ENCODE measurements at regions not wholly inside any gene's neighbourhood (a gene's known extent, or its start where the extent isn't known, plus 50 kb on each side); places are given as distances from the start of the nearest gene placed in this dataset.
"Not testable (repeated sequence)": the region's sequence is repeated elsewhere in the genome, so short reads cannot be mapped to it uniquely, and the experiment has no call there.

DNA sequence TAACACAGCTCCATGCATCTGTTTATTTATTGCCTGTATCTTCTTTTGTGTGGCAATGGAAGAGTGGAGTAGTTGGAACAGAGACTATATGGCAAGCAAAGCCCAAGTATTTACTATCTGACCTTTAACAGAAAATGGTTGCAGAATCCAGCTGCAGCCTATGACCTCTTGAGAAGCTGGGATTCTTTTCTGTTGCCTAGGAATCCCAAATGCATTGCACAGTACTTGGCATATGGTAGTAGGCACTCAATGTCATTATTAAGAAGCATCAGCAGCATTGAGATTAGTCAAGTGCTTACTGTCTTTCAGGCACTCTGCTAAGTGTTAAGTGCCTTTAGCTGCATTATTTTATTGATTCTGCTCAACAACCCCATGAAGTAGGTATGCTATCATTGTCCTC is 331.6 kb downstream of the CCDC85A start:
- no peak for DNase-seq

DNA sequence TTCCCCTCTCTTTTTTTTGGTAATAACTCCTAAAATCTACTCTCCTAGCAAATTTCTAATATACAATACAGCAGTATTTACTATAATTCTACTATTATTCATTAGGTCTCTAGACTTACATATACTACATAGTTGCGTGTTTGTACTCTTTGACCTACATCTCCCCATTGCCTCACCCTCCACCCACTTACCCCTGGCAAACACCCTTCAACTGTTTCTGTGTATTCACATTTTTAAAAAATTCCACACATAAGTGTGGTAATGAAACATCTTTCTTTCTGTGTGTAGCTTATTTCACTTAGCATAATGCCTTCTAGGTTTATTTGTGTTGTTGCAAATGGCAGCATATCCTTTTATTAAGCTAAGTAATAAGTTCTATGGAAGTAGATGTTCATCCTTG is 336.0 kb downstream of the CCDC85A start:
- DNase-seq = no peak

DNA sequence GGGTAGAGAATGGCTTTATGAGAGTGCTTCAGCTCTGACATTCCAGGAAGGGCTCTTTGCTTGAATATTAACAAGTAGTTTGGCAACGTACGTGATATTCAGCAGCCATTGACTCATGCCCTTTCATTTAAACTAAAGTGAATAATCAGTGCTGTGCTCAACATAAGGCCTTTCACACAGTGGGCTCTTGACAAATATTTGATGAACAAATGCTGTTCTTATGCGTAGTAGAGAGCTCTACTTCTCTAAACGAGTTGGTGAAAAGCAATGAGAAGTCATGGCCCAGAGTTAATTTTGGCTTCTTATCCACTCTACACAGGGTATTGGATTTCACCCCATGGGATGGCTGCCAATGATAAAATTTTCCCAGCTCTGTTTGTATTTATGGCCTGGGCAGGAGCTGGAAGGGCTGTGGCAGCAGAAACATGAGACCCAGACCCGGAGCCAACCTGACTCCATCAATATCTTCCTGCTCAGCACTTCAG is 338.9 kb downstream of the CCDC85A start:
- DNase-seq = peak; percentile 13

DNA sequence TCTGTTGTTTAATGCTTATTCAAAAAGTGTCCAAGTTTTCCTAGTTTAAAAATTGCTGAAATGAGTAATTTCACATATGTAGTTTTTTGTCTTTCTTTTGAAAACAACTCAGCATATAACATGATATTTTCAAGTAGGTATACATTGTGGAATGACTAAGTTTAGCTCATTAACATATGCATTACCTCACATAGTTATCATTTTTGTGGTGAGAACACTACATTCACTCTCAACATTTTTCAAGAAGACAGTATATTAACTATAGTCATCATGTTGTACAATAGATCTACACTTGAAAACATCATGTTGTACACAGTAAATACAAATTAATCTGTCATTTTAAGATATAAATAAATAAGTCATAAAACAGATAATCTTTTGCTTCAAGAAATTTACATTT is 340.0 kb downstream of the CCDC85A start:
- no peak for DNase-seq

DNA sequence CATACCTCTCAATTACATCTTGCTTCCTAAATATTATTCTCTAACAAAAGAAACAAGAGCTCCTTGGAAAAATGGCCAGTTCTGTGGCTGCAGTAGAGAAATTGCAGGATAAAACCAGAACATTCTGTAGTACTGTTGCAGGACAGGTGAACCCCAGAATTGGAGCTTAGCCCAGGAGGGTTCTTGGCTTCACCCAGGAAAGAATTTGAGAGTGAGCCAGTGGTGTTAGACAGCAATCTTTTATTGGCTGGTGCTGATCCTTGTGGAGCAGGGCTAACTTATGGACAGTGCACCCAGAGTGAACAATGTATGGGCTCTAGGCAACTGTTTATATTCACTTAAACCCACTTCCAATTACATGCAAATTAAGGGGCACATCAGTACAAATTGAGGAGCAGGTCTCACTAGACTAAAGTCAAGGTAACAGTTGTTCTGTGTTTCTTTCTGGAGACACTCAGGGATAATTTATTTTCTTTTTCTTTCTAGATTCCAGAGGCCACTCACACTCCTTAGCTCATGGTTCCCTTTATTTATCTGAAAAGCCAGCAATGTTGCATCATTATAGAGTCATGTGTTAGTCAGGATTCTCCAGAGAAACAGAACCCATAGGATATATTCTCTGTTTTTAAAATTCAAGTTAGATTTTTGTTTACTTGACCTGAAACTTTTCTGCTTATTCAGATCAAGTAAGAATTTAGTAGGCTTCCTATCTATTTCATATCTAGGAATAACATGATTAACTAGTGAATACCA is 348.1 kb downstream of the CCDC85A start:
- no peak for DNase-seq

DNA sequence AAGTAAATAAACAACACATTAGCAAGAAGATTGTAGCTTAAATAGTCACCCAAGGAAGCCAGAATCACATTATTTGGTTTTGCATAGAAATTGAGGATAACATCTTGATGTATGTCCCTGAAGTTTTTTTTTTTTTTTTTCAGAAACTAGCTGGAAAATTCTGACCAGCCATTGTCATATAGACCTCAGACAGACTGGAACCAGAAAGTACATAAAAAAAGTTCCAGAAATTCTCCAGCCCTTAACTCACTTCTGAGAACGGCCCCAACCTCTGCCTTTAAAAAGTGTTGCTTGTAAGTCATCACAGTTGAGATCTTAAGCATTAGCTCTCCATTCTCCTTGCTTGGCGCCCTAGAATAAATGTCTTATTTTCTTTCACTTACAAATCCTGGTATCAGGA is 350.5 kb downstream of the CCDC85A start:
- no peak for DNase-seq

DNA sequence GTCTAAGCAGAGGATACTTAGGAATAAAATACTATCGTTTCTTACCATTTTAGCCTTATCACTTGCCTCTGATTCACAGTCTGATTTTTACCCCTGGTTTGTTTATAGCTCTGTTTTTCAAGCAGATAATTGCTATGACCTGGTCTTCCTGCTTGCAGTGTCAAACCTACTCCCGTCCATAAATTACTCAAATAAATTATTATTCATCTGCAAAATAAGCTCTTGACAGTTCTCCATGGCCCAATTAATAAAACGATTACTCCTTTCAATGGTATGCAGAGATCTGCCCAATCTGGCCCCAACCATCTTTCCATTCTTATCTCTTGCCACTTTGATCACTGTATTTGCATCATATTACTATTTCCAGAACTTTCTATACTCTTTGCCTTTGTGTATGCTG is 354.0 kb downstream of the CCDC85A start:
- no peak for DNase-seq

DNA sequence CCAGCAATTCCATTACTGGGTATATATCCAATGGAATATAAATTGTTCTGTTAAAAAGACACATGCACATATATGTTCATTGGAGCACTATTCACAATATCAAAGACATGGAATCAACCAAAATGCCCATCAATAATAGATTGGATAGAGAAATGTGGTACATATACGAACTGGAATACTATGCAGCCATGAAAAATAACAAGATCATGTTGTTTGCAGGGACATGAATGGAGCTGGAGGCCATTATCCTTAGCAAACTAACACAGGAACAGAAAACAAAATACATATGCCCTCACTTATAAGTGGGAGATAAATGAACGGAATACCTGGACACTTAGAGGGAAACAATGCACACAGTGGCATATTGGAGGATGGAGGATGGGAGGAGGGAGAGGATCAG is 355.8 kb downstream of the CCDC85A start:
- DNase-seq = no peak

DNA sequence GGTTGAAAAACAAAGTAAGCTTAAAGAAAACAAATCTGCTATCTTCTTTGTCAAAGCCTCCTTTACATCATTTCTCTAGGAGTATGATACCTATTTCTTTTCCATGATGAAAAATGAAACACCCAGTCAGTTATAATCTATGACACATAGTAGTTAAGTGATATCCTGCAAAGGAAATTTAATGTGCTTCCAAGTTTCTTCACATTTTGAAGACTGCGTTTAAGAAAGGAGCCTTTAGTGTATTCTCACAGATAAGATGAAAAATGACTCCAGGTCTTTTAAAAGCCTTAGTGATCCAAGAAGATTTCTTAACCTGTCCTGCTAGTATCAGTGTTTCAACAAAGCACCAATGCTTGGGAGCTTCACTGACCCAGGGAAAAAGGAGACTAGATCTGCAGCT is 356.7 kb downstream of the CCDC85A start:
- no peak for DNase-seq

DNA sequence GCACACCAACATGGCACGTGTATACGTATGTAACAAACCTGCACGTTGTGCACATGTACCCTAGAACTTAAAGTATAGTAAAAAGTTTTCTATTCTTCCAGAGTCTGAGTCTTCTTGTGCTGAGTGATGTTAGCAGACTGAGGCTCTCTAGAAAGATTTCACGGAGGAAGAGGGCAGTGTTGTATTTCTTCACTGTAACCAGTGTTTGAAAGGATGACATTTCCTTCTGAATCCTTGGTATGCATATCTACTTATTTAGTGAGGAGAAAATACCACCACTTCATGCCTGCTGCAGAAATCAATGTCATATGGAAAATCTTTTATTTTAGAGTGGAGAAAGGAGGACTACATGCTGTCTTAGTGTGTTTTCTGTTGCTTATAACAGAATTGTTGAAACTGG is 357.1 kb downstream of the CCDC85A start:
- no peak for DNase-seq

DNA sequence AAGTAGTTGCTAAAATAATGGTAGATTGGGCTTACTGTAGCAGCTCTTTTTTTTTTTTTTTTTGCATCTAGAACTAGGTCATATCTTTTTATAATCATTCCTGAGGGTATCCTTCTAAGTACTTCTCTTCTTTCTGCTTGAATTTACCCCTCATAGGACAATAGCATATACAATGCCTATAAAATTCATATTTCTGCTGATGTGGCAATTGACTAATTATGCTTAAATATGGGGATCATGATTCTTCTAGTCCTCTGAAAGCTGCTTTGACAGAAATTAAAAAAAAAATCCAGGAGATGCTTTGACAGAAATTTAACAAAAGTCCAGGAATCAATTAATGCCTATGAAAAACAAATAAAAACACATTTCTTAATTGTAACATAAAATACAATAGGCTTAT is 358.4 kb downstream of the CCDC85A start:
- no peak for DNase-seq

DNA sequence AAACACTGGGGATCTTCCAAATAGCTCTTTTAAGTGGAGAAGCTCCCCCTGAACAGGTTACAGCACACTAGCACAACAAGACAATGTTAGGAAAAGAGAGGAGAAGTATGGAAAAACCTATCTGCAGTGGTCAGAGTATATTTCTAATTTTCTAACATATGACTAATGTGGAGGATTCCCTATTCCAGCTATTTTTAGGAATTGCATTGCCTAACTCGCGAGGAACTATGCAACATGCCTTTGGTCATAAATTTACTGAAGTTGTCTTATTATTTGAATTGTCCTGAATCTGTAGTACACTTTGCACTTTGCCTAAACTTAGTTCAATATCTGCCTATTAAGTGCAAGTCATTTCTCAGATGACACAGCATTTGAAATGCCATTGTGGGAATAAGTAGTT is 381.4 kb downstream of the CCDC85A start:
- no peak for DNase-seq

DNA sequence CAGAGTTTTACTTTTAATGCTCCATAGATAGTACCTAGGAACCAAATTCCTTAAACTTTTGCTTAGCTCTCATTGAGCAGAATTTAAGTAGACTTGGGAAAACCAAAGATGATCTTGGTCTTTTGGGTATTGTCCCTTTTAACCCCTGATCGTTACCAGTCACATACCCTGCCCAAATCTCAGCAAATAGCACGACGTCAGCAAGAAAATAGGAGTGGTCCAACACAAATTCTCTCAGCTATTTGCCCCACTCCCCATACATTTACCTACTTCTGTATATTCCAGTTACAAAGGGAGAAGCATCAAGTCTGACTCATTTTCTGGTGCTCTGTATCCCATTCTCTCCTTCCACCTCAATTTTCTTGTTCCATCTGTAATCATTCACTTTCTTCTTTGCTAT is 387.3 kb downstream of the CCDC85A start:
- DNase-seq = no peak

DNA sequence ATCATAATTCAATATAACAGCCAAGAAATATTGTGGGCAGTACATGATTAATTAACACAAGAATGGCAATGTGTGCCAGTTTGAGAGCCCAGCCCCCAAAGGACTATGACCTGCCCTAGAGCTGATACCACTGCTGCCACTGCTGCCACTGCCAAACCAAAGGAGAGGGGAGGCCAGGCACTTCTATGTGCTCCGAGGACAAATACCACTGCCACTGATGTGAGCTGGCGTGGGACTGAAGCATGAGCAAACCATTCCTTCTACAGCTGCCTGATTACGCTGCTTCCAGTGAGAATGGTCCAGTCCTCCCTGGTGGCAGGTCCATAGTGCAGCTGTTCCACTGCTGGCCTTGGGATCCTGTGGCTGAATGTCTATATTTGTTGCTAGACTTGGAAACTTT is 392.2 kb downstream of the CCDC85A start:
- no peak for DNase-seq

DNA sequence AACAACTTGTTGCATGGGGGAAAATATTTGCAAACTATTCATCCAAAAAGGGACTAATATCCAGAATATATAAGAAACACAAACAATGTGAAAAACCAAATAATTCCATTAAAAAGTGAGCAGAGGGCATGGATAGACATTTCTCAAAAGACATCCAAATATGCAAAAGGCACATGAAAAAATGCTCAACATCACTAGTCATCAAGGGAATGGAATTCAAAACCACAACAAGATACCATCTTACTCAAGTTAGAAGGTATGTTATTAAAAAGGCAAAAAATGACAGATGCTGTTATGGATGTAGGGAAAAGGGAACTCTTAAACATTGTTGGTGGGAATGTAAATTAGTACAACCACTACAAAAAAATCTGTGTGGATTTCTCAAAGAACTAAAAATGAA is 396.5 kb downstream of the CCDC85A start:
- DNase-seq = no peak

DNA sequence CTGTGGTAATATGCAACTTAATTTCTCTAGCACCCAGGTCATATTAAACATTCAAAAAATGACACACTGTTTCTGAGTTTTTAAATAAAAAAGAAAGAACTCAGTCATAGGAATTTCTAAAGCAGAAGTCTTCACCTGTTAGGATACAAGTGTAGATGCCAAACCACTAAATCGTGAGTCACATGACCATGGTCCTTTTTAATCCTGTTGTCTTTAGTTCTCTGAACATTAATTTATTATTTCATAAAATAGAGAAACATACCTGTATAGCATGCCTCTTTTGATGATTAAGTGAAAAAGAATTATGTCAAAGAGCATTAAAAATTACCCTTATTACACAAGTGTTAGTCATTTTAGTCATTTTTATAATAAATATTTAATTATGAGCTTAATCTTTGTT is 398.8 kb downstream of the CCDC85A start:
- no peak for DNase-seq

DNA sequence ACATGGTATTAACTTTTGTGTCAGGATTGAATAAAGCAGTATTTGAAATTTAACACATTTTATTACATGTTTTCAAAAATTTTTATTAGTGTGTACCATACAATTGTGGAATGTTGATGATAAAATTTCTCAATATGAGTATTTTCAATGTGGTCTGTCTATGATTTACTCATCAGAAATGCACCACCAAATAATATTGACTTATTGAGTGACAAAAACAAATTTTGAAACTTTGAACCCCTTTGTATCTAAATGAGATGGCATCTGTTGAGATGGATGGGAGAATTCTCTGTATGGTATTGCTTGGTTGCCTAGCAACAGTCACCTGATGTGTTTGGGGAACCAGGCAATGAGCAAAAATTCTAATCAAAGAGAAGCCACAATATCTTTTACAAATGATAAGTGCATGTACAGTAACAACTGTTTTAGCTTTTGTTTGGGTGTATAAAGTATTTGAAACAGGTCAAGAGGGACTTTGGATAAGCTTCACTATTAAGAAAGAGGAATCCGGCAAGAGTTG is 400.1 kb downstream of the CCDC85A start:
- DNase-seq = no peak

DNA sequence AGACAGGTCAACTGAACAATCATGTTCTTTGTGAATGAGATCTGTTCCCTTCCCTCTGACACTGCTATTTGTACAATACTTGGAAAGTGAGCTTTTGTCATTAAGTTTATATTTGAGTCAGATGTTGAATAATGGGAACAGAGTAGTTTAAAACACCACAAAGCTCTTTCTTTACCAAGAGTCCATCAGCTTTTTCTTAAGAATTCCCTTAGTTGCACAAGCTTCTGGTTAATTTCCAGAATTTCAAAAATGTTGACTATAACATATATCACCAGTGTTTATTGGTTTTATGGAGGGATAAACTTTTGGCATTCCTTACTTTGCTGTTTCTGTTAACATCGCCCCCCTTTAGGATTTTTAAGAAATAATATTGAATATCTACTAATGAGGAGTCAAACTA is 403.7 kb downstream of the CCDC85A start:
- DNase-seq = no peak

DNA sequence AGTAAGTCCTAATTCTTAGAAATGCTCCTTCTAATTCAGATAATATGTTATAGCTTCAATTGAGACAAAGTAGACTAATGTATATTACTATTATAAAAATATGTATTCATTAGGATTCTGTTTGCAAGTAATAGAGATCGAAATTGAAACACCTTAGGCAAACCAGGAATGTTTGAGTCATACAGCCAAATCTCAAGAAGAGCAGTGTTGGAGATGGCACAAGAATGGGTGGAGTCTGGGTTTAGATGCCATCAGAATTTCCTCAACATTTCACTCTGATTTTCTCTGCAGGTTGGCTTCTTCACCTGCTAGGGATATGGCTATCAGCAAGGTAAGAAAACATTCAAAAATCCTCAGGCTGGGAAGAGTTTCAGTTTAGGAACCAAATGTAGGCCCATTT is 405.4 kb downstream of the CCDC85A start:
- no peak for DNase-seq

DNA sequence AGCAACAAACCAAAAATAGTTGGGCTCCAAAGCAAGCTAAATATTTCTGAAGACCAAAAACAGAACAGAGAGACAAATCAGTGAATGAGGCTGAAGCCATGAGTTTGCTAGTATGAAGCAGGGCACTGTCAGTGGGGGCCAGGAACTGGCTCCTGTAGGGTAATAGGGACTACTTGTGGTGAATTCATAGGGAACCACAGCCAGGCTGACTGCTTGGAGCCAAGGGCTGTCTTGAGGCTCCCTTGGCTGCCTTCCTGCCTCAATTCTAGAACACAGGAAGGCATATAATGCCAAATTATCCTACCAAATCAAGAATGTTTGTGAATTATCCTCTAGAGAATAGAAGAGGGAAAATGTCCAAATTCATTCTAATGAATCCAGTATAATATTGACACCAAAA is 406.0 kb downstream of the CCDC85A start:
- DNase-seq = no peak

DNA sequence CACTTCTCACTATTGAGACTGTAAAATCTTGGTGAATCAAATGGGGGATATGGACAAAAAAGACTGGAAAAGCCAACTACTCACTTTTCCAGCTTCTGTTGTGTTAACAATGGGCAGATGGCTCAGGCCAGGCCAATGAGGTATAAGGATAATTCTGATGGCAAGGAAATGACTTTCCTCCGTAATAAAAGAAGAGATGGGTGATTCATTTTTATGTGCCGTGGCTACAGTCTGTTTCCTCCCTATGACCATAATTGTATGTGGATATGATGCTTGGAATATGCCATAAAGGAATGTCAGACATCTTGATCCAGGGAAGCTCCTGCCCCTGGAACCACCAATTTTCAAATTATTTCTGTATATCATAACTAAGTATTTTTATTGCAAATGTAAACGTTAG is 406.8 kb downstream of the CCDC85A start:
- DNase-seq = no peak

DNA sequence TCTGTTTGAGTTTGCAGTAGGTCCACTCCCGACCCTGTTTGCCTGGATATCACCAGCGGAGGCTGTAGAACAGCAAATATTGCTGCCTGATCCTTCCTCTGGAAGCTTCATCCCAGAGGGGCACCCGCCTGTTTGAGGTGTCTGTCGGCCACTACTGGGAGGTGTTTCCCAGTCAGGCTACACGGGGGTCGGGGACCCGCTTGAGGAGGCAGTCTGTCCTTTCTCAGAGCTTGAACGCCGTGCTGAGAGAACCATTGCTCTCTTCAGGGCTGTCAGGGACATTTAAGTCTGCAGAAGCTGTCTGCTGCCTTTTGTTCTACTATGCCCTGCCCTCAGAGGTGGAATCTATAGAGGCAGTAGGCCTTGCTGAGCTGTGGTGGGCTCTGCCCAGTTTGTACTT is 422.3 kb downstream of the CCDC85A start:
- DNase-seq = not testable (repeated sequence)

DNA sequence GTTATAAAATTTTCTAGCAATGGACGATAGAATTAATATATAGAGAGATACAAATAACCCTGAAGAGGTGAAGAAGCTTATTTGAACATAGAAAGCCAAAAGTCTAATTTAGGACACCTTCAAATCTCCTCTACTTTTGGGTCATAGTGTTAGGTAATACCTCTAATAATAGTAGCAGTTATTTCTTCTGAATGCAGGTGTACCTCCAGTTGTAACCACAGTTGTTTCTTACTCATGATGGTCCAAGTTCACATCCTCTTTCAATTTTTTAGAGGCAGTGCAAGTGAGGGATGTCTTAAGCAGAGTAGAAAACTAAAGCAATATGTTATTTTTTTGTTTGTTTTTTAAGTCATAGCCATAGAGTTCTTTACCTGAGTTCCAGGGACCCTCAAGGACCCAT is 429.5 kb downstream of the CCDC85A start:
- no peak for DNase-seq

DNA sequence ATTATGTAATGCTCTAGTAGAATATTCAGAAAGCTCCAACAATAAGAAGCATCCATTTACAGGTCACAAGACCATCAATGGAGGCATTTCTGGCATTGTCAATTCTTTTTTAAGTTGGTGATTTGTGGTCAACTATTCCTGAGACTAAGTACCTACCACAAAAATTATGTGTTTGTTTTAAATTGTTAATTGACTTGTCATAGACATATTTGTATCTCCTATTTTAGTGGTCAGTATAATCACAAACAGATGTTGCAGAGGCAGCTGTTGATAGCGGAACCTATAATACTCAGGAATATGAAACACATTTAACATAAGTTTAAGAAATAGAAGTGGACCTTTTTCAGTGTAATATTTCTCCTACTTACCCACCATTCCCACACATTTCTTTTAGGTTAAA is 430.1 kb downstream of the CCDC85A start:
- no peak for DNase-seq

DNA sequence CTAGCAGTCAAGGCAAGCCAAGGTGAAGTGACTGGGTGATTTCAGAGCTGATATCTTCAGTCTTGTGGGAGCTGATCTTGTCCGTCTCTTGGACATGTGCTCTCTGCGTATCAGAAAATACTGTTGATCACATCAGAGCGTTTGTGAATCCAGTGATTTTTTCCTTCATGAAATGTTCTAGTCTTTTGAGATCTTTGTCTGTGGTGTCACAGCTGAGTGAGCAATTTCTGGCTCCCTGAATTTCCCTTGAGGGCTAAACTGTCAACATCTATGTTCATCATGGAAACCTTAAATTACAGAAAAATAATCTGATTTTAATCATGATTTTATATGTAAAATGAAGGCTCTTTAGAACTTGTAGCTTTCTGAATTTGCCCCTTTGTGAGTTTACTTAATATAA is 432.0 kb downstream of the CCDC85A start:
- no peak for DNase-seq

Data from DMS79 treated with DMSO at 0.1 percent for 48 hours (cell line).